ENCODE measurements at regions not wholly inside any gene's neighbourhood (a gene's known extent, or its start where the extent isn't known, plus 50 kb on each side); places are given as distances from the start of the nearest gene placed in this dataset.

DNA sequence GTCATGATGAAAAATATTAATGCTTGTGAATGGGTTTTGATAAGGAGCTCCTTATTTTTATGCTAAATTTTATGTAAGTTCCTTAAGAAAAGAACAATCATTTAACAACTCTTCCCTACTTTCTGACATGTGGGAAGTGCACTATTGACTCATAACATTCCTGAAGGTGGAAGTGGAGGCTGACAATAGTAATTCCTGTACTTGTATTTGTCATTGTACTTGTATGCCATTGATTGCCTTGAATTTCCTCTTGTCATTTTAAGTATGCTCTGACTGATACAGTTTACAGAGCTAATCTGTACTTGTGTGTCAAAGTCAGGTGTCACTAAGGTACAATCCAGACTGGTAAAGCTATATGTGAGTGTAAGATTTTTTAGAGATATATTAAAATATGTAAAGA is 440.0 kb downstream of the SLC16A7 start:
- Histone ChIP-seq H3K27ac (replicated peaks) (no peak overlapping the region), H3K27me3 (ENCODE audit: insufficient read depth, poor library complexity, severe bottlenecking) (no peaks in the 10 kb centered on the region), H3K4me3 (replicated peaks; ENCODE audit: insufficient read depth, low read length) (no peak overlapping the region)
- DNase-seq (ENCODE audit: low read depth in 1 of 2, low spot score in 1 of 2): no peak
- TF ChIP-seq GABPA (IDR thresholded peaks at IDR 0.05; ENCODE audit: low read depth) (no peak), POLR2AphosphoS5 (IDR thresholded peaks at IDR 0.05; ENCODE audit: low read depth) (no peak), SPI1 (IDR thresholded peaks at IDR 0.05; ENCODE audit: borderline replicate concordance, low read depth) (no peak), REST (IDR thresholded peaks at IDR 0.05; ENCODE audit: insufficient replicate concordance, low read depth) (no peak)
- TF ChIP-seq, protein P1, sequence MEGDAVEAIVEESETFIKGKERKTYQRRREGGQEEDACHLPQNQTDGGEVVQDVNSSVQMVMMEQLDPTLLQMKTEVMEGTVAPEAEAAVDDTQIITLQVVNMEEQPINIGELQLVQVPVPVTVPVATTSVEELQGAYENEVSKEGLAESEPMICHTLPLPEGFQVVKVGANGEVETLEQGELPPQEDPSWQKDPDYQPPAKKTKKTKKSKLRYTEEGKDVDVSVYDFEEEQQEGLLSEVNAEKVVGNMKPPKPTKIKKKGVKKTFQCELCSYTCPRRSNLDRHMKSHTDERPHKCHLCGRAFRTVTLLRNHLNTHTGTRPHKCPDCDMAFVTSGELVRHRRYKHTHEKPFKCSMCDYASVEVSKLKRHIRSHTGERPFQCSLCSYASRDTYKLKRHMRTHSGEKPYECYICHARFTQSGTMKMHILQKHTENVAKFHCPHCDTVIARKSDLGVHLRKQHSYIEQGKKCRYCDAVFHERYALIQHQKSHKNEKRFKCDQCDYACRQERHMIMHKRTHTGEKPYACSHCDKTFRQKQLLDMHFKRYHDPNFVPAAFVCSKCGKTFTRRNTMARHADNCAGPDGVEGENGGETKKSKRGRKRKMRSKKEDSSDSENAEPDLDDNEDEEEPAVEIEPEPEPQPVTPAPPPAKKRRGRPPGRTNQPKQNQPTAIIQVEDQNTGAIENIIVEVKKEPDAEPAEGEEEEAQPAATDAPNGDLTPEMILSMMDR (IDR thresholded peaks at IDR 0.05; ENCODE audit: insufficient read depth, low read length): no peak

DNA sequence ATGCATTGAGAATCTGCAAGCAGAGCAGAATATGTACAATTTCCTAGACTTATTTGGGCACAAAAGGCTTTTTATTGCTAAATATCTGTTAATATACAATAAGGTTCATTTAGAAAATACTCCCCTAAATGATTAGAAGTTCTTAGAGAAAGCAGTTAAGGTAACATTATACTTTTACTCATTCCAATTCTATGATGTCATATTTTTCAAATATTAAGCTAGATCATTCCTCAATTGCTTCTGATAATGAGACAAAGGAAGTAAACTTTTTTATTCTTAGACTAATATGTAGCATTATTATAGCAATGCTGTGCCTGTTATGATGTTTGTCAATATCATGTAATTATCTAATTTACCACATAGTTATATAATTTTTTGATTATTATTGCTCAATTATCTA is 447.0 kb downstream of the SLC16A7 start:
- TF ChIP-seq POLR2AphosphoS5 (IDR thresholded peaks at IDR 0.05; ENCODE audit: low read depth) (no peak), REST (IDR thresholded peaks at IDR 0.05; ENCODE audit: insufficient replicate concordance, low read depth) (no peak), GABPA (IDR thresholded peaks at IDR 0.05; ENCODE audit: low read depth) (no peak), SPI1 (IDR thresholded peaks at IDR 0.05; ENCODE audit: borderline replicate concordance, low read depth) (no peak)
- TF ChIP-seq, protein P1 (IDR thresholded peaks at IDR 0.05; ENCODE audit: insufficient read depth, low read length): no peak
- no peak overlapping the region for H3K4me3 ChIP-seq (replicated peaks; ENCODE audit: insufficient read depth, low read length)

DNA sequence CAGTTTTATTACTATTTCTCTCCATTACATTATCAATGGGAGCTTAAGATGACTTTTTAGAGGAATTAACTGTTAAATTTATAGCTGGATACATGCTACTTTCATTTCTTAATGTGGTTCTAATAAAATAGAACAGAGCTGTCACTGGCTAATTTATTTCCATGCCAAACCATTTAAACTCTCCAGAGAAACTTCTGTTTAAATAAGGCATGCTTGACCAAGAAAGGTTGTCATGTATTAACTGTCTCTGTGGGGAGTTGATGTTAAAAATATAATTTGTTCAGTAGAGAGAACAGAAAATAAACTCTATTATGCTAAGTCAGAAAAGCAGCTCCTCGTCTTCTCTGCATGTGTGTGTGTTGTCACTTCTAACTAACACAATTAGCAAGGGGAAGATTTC is 447.4 kb downstream of the SLC16A7 start:
- no peak overlapping the region for H3K4me3 ChIP-seq (replicated peaks; ENCODE audit: insufficient read depth, low read length)
- TF ChIP-seq SPI1 (IDR thresholded peaks at IDR 0.05; ENCODE audit: borderline replicate concordance, low read depth) (no peak), GABPA (IDR thresholded peaks at IDR 0.05; ENCODE audit: low read depth) (no peak), REST (IDR thresholded peaks at IDR 0.05; ENCODE audit: insufficient replicate concordance, low read depth) (no peak), POLR2AphosphoS5 (IDR thresholded peaks at IDR 0.05; ENCODE audit: low read depth) (no peak)
- TF ChIP-seq, protein P1 (IDR thresholded peaks at IDR 0.05; ENCODE audit: insufficient read depth, low read length): no peak
- H3K27me3 ChIP-seq (ENCODE audit: insufficient read depth, poor library complexity, severe bottlenecking): no peaks in the 10 kb centered on the region
- no peak for DNase-seq (ENCODE audit: low read depth in 1 of 2, low spot score in 1 of 2)
- H3K27ac ChIP-seq (replicated peaks): no peak overlapping the region

More for the DNA sequence above, 447.0 kb downstream of the SLC16A7 start:
- no peak overlapping the region for H3K27ac ChIP-seq (replicated peaks)
- no peak for DNase-seq (ENCODE audit: low read depth in 1 of 2, low spot score in 1 of 2)
- no peaks in the 10 kb centered on the region for H3K27me3 ChIP-seq (ENCODE audit: insufficient read depth, poor library complexity, severe bottlenecking)
